ENCODE measurements at regions not wholly inside any gene's neighbourhood (a gene's known extent, or its start where the extent isn't known, plus 50 kb on each side); places are given as distances from the start of the nearest gene placed in this dataset.
"Not testable (repeated sequence)": the region's sequence is repeated elsewhere in the genome, so short reads cannot be mapped to it uniquely, and the experiment has no call there.

DNA sequence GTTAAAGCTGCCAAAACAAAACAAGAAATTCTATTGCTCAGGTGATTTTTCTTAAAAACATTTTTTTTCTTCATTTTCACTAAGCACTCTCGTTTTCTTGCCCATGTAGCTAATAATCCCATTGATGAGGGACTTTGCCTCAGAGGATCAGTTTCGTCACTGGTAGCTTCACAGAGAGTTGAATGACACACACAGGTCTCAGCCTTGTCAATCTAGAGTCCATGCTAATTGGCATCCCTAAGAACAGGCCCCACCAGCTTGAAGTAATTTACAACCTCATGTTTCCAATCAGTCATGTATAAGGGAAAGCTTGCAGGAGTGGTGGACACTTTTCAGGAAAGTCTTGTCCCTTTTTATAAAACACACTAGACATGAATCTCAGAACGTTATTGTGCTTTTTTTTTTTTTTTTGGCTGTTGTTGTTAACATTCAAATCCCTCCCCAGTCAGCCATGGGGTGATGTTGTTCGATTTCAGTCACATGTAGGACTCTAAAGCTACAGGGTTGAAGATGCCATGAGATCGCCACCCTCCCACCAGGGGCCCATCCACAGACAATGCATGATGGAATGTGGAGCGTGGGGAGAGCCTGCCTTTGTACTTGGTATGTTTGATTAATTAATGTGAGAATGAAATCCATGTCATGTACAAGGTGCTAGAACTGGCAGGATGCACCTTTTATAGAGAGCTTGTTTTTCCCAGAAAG, 232.4 kb upstream of the FZD8 start:
- no peak for DNase-seq

- DNase-seq, result no peak
Measured at GRCh38 chr10:35872671-35873070, 230.6 kb upstream of the FZD8 start.

DNA sequence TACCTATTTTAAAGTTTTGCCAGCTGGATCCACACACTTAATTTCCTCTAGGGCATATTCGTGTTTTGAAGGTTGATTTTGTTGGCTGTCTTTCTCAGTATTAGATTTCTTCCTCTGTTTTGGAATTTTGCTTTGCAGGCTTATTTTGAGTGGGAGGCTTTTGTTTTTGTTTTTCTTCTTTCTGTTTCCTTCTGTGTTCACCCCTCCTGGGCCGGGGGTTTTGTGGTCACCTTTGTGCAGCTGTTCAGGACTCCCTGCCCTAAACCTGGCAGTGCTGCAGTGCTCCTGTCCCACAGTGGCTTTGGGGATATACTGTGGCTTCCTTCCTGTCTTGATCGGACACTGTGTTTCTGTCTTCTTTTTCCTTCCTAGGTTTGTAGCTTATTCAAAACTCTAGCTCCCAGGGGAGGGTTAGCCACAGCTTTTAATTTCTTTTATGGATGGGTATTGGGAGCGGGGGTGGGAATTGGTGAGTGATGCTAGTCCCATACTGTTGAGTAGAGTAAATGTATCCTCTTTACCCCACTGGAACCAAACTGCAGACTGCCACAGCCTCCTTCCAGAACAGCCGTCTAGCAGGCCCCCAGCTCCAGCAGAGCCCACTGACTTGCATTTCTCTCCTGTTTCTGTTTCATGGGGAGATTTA, 228.7 kb upstream of the FZD8 start:
- DNase-seq, result no peak

DNA sequence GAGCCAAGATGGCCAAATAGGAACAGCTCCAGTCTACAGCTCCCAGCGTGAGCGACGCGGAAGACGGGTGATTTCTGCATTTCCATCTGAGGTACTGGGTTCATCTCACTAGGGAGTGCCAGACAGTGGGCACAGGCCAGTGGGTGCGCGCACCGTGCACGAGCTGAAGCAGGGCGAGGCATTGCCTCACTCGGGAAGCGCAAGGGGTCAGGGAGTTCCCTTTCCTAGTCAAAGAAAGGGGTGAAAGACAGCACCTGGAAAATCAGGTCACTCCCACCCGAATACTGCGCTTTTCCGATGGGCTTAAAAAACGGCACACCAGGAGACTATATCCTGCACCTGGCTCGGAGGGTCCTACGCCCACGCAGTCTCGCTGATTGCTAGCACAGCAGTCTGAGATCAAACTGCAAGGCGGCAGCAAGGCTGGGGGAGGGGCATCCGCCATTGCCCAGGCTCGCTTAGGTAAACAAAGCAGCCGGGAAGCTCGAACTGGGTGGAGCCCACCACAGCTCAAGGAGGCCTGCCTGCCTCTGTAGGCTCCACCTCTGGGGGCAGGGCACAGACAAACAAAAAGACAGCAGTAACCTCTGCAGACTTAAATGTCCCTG, 216.7 kb upstream of the FZD8 start:
- DNase-seq, result not testable (repeated sequence)

GRCh38 chr10:35857860-35858259, 215.8 kb upstream of the FZD8 start:
- DNase-seq, result no peak

GRCh38 chr10:35855155-35855947, 213.3 kb upstream of the FZD8 start:
- no peak for DNase-seq

GRCh38 chr10:35854661-35855060, 212.6 kb upstream of the FZD8 start:
- DNase-seq, result no peak

GRCh38 chr10:35852721-35853120, 210.6 kb upstream of the FZD8 start:
- DNase-seq, result no peak

- no peak for DNase-seq
Measured at GRCh38 chr10:35848412-35848811, 206.3 kb upstream of the FZD8 start.

DNA sequence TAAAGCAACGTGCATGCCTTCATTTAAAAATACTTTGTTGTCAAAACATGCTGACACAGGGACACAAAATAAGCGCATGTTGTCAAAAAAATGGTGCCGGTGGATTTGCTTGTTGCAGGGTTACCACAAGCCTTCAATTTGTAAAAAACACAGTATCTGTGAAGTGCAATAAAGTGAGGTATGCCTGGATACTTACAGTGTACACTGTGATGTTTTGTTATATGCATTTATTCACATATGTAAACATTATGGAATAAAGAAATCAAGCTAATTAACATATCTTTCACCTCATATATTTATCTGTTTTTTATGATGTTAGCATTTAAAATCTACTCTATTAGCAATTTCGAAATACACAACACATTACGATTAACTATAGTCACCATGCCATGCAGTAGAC, 202.6 kb upstream of the FZD8 start:
- no peak for DNase-seq

DNA sequence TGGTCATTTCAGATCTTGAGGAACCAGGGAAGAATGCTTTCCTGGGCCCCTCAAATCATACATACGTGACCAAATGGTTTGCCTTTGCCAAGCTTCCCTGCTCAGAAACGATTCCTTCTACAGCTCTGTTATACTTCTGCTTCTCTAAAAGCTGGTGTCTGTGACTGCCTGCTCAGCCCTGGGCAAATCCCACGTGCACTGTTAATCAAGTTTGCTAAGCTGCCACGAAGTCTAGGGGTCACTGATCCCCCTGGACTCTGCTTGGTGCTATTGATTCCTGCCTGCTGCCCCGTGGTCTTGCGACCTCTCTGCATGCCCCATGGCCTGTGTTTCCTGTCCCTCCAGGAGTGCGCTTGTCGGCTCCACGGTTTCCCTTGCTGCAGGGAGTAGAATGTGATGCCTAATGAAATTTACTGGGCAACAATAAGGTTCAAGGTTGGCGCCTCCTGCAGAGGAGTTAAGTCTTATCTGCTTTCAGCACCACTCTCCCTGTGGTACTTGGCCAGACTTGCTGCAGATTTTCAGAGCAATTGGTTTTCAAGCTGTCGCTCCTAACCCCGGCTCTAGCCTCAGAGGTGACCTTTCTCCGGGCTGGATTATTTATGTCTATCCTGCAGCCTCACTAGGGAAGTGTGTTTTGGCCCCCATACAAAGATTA, 201.6 kb upstream of the FZD8 start:
- DNase-seq, result no peak

- DNase-seq, result no peak
Measured at GRCh38 chr10:35838054-35838453, 196.0 kb upstream of the FZD8 start.

DNA sequence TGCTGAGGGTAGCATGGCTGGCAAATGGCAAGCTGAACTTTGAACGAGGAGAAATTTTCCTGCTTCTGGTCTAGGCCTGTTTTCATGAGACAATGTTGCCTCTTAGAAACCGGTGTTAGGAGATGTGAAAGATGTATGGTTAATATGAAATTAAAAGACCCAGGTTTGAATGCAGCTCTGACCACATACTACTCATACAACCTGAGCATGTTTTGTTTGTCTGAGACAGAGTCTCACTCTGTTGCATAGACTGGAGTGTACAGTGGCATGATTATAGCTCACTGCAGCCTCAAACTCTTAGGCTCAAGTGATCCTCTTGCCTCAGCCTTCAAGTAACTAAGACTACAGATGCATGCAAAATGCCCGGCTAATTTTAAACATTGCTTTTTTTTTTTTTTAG, 193.4 kb upstream of the FZD8 start:
- no peak for DNase-seq

- DNase-seq, result no peak
Measured at GRCh38 chr10:35834877-35835494, 192.9 kb upstream of the FZD8 start.

- no peak for DNase-seq
Measured at GRCh38 chr10:35827783-35828182, 185.7 kb upstream of the FZD8 start.

DNA sequence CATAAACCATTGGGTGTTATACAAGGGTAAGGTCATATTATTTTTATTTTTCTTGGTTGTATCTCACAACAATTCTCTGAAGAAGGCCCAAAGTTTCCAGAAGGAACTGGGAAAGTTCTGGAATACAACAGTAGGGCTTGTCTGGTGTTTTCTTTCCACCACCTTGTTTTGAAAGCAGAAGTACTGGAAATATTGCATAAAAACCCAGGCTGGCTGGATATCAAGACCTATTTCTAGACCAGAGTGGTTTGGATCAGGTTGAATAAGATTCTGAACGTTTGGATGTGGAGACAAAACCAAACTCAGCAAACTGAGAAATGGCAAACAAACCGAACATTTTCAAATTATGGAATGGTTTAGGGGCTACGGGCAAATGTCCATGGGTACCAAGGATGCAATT, 182.6 kb upstream of the FZD8 start:
- no peak for DNase-seq

GRCh38 chr10:35822316-35822715, 180.2 kb upstream of the FZD8 start:
- DNase-seq, result no peak

- no peak for DNase-seq
Measured at GRCh38 chr10:35821339-35821911, 179.3 kb upstream of the FZD8 start.

DNA sequence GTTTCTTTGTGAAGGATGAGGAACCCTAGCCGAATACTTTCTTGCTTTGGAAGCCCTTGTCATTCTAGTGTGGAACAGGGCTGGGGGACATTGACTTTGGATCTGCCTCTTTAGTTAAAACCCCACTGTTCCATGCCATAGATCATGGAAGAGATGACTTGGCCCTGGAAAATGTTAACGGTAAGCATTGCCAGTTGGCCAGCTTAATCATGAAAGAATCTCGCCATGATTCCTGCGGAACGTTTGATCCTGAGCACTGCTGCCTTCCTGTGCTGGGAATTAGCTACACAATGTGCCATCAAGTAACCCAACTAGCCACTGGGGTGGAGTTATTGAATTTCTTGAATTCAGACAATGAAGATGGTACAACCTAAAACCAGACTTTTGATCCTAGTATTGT, 177.6 kb upstream of the FZD8 start:
- no peak for DNase-seq

DNA sequence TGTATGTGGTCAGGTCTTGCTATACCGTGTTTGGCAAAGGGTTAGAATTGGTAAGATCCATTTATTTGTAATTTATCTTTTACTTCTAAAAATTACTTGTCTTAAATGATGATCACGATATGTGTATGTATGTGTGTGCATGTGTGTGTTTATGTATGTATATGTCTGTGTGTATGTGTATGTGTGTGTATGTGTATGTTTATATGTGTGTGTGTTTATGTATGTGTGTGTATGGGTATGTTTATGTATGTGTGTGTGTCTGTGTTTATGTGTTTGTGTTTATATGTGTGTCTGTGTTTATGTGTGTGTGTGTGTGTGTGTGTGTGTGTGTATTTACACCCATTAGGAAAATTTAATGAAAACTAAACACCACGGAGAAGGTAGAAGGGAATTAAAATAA, 176.9 kb upstream of the FZD8 start:
- DNase-seq, result no peak

GRCh38 chr10:35817109-35817508, 175.0 kb upstream of the FZD8 start:
- DNase-seq, result not testable (repeated sequence)

GRCh38 chr10:35813219-35813618, 171.1 kb upstream of the FZD8 start:
- DNase-seq, result no peak
